ENCODE measurements at regions not wholly inside any gene's neighbourhood (a gene's known extent, or its start where the extent isn't known, plus 50 kb on each side); places are given as distances from the start of the nearest gene placed in this dataset.

DNA sequence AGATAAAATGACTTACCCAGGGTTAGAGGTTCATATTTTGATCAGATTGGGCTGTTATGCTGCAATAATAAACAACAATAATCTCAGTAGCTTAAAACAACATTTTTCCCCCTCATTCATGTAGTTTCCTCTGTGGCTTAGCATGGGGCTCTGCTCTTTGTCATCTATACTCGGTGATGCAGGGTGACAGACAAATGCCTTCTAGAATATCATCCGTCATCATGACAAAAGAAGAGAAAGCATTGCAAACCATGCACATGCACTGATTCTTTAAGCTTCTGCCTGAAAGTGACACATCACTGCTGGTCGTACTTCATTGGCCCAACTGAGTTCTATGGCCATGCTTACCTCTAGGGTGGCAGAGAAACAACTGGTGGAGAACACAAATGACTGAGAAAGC lies 58.8 kb upstream of the MAMDC2 start (continued):
- TF ChIP-seq REST (IDR thresholded peaks at IDR 0.05; ENCODE audit: low read depth) = no peak

- no peak for DNase-seq (ENCODE audit: low read depth, low spot score)
- Histone ChIP-seq H3K4me3 (replicated peaks in 1 of 2; ENCODE audit: low read depth in 1 of 2, low read length in 2 of 2) (no peak overlapping the region), H4K20me1 (ENCODE audit: insufficient read depth) (no peaks in the 10 kb centered on the region), H3K79me2 (ENCODE audit: insufficient read depth, low read length) (no peaks in the 10 kb centered on the region), H3K4me1 (ENCODE audit: control insufficient read depth in 1 of 2, insufficient read depth in 2 of 2, low read length in 2 of 2) (no peaks in the 10 kb centered on the region), H2AFZ (ENCODE audit: low read depth, low read length, poor library complexity, severe bottlenecking) (no peak overlapping the region), H3K9me2 (ENCODE audit: insufficient read depth) (no peaks in the 10 kb centered on the region), H3K9me3 (ENCODE audit: control insufficient read depth in 1 of 2, insufficient read depth in 1 of 2, low read depth in 1 of 2, low read length in 2 of 2) (no peaks in the 10 kb centered on the region), H3K9ac (ENCODE audit: low read length) (no peak overlapping the region), H3K27ac (ENCODE audit: low read depth, low read length) (no peak overlapping the region), H3K36me3 (ENCODE audit: control insufficient read depth in 1 of 2, insufficient read depth in 2 of 2, low read length in 2 of 2) (no peaks in the 10 kb centered on the region), H3K27me3 (ENCODE audit: insufficient read depth, low read length) (no peaks in the 10 kb centered on the region), H3K4me2 (ENCODE audit: low read length) (no peak overlapping the region)
- TF ChIP-seq CEBPB (IDR thresholded peaks at IDR 0.05; ENCODE audit: low read depth) (no peak), POLR2A (IDR thresholded peaks at IDR 0.05; ENCODE audit: borderline replicate concordance, extremely low read depth, insufficient read depth, insufficient read length) (no peak), SP1 (IDR thresholded peaks at IDR 0.05; ENCODE audit: low read depth) (no peak), JUND (IDR thresholded peaks at IDR 0.05) (no peak), ZFX (IDR thresholded peaks at IDR 0.05) (no peak)
- TF ChIP-seq, protein P1, sequence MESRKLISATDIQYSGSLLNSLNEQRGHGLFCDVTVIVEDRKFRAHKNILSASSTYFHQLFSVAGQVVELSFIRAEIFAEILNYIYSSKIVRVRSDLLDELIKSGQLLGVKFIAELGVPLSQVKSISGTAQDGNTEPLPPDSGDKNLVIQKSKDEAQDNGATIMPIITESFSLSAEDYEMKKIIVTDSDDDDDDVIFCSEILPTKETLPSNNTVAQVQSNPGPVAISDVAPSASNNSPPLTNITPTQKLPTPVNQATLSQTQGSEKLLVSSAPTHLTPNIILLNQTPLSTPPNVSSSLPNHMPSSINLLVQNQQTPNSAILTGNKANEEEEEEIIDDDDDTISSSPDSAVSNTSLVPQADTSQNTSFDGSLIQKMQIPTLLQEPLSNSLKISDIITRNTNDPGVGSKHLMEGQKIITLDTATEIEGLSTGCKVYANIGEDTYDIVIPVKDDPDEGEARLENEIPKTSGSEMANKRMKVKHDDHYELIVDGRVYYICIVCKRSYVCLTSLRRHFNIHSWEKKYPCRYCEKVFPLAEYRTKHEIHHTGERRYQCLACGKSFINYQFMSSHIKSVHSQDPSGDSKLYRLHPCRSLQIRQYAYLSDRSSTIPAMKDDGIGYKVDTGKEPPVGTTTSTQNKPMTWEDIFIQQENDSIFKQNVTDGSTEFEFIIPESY (IDR thresholded peaks at IDR 0.05; ENCODE audit: extremely low read depth, insufficient replicate concordance, low read length) = no peak
- TF ChIP-seq, protein P2, sequence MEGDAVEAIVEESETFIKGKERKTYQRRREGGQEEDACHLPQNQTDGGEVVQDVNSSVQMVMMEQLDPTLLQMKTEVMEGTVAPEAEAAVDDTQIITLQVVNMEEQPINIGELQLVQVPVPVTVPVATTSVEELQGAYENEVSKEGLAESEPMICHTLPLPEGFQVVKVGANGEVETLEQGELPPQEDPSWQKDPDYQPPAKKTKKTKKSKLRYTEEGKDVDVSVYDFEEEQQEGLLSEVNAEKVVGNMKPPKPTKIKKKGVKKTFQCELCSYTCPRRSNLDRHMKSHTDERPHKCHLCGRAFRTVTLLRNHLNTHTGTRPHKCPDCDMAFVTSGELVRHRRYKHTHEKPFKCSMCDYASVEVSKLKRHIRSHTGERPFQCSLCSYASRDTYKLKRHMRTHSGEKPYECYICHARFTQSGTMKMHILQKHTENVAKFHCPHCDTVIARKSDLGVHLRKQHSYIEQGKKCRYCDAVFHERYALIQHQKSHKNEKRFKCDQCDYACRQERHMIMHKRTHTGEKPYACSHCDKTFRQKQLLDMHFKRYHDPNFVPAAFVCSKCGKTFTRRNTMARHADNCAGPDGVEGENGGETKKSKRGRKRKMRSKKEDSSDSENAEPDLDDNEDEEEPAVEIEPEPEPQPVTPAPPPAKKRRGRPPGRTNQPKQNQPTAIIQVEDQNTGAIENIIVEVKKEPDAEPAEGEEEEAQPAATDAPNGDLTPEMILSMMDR (IDR thresholded peaks at IDR 0.05 in 2 of 3, conservative IDR thresholded peaks at IDR 0.05 in 1 of 3; ENCODE audit: borderline replicate concordance in 1 of 3, insufficient read depth in 1 of 3, low read depth in 2 of 3, low read length in 2 of 3) = no peak
- ChIA-PET RAD21 (ENCODE audit: low non-redundant PET in 1 of 2, low total read pairs in 2 of 2, uncharacterized antibody in 2 of 2, unreplicated experiment in 2 of 2) (no interaction called here), POLR2A (no interaction called here), CTCF (no interaction called here)
- no TSS peak for BruUV-seq (replicated peaks)
- ATAC-seq = no peak
- intact Hi-C loops (cut with micrococcal nuclease) = no loop called here
Measured at GRCh38 chr9:69985971-69986370, 57.7 kb upstream of the MAMDC2 start.
